ENCODE measurements at regions not wholly inside any gene's neighbourhood (a gene's known extent, or its start where the extent isn't known, plus 50 kb on each side); places are given as distances from the start of the nearest gene placed in this dataset.

GRCh38 chr15:101539492-101539891, 50.0 kb upstream of the PCSK6 start:
- 100% methylated on average over 8 of the region's 13 CpGs for WGBS (ENCODE audit: insufficient coverage)
- H2AFZ ChIP-seq (ENCODE audit: insufficient read depth, low read depth, low read length, poor library complexity, severe bottlenecking) = no peak overlapping the region
- no peak overlapping the region for H3K27ac ChIP-seq (ENCODE audit: low read depth in 1 of 2, low read length in 2 of 2)
- no peak overlapping the region for H3K9ac ChIP-seq (ENCODE audit: insufficient read depth, low read length, poor library complexity, severe bottlenecking)
- Mint-ChIP-seq H3K9me3 (peaks cover 0 to 5% (median 2%) of the 10 kb centered on the region in 7 donors), H3K4me3 (no peak overlapping the region), H3K27ac (no peak overlapping the region), H3K4me1 (peaks cover 3% of the 10 kb centered on the region), H3K27me3 (ENCODE audit: low read depth in 3 of 3) (peaks cover 0 to 8% (median 4%) of the 10 kb centered on the region in 3 donors), H3K36me3 (no peaks in the 10 kb centered on the region)
- H4K20me1 ChIP-seq (ENCODE audit: insufficient read depth, low read length) = no peaks in the 10 kb centered on the region
- no peaks in the 10 kb centered on the region for H3K4me1 ChIP-seq (ENCODE audit: control insufficient read depth in 1 of 2, insufficient read depth in 2 of 2, low read length in 2 of 2)
- no peaks in the 10 kb centered on the region for H3K27me3 ChIP-seq (ENCODE audit: control insufficient read depth in 2 of 2, insufficient read depth in 2 of 2, low read length in 2 of 2)
- no peaks in the 10 kb centered on the region for H3K79me2 ChIP-seq (ENCODE audit: insufficient read depth, low read length)
- no peak for DNase-seq
- H3K4me2 ChIP-seq (replicated peaks; ENCODE audit: extremely low read depth, low read length, poor library complexity, severe bottlenecking) = no peak overlapping the region
- no peak overlapping the region for H3K4me3 ChIP-seq (replicated peaks in 1 of 3; ENCODE audit: low read depth in 2 of 3, low read length in 3 of 3)
- H3K9me3 ChIP-seq (replicated peaks in 1 of 2; ENCODE audit: control insufficient read depth in 1 of 2, insufficient read depth in 1 of 2, low read length in 2 of 2) = no peaks in the 10 kb centered on the region
- intact Hi-C loops (cut with micrococcal nuclease) = no loop called here
- H3K36me3 ChIP-seq (replicated peaks in 1 of 2; ENCODE audit: control insufficient read depth in 1 of 2, insufficient read depth in 2 of 2, low read length in 2 of 2) = no peaks in the 10 kb centered on the region
- TF ChIP-seq CTCF (IDR thresholded peaks at IDR 0.05) = no peak
